ENCODE measurements at regions not wholly inside any gene's neighbourhood (a gene's known extent, or its start where the extent isn't known, plus 50 kb on each side); places are given as distances from the start of the nearest gene placed in this dataset.

DNA sequence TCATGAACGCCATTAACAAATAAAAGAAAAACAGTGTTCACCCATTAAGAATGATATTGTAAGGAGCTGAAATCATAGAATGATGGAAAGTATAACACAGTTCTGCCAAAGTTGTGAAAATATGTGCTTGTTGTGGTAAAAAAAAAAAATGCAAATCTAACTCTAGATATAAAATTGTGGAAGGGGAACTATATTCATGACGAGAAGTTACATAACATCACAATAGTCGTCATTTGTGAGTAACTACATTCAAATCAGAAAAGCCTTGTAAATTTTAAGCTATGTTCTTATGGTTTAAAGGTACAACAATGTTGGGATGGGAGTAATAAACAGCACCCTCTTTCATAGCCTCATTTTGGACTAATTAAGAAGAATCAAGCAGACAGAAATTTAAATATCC lies 57.6 kb upstream of the PRDM8 start:
- H3K4me3 ChIP-seq (ENCODE audit: low read depth, low read length), result no peak overlapping the region
- no peak for DNase-seq (ENCODE audit: low read depth)
- TF ChIP-seq, protein P1, sequence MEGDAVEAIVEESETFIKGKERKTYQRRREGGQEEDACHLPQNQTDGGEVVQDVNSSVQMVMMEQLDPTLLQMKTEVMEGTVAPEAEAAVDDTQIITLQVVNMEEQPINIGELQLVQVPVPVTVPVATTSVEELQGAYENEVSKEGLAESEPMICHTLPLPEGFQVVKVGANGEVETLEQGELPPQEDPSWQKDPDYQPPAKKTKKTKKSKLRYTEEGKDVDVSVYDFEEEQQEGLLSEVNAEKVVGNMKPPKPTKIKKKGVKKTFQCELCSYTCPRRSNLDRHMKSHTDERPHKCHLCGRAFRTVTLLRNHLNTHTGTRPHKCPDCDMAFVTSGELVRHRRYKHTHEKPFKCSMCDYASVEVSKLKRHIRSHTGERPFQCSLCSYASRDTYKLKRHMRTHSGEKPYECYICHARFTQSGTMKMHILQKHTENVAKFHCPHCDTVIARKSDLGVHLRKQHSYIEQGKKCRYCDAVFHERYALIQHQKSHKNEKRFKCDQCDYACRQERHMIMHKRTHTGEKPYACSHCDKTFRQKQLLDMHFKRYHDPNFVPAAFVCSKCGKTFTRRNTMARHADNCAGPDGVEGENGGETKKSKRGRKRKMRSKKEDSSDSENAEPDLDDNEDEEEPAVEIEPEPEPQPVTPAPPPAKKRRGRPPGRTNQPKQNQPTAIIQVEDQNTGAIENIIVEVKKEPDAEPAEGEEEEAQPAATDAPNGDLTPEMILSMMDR (IDR thresholded peaks at IDR 0.05; ENCODE audit: low read depth, low read length, missing control alignments), result no peak

GRCh38 chr4:80138551-80139538 lies 58.5 kb upstream of the PRDM8 start:
- H3K4me3 ChIP-seq (ENCODE audit: low read depth, low read length), result no peak overlapping the region
- TF ChIP-seq, protein P1 (IDR thresholded peaks at IDR 0.05; ENCODE audit: low read depth, low read length, missing control alignments), result no peak
- peak; percentile 24 for DNase-seq (ENCODE audit: low read depth)

DNA sequence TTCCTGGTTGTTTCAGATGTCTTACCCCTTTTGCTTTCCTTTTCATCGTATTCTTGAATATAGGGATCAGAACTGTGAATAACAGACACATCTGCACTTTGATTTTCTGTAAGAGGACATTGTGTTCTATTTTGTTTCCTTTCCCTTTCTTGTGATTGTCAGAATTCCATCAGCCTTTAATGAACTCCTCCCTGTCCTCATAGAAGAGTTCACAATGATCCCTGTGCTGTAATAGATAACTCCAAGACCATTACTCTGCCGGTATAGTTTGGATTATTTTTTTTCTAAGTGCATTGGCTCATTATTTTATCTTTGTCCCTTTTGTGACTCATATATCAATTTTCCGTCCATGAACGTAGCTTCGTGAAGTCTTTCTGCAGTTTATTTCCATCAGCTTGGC lies 59.7 kb upstream of the PRDM8 start:
- no peak for DNase-seq (ENCODE audit: low read depth)
- TF ChIP-seq, protein P1 (IDR thresholded peaks at IDR 0.05; ENCODE audit: low read depth, low read length, missing control alignments), result no peak
- no peak overlapping the region for H3K4me3 ChIP-seq (ENCODE audit: low read depth, low read length)

GRCh38 chr4:80136270-80136669 lies 61.0 kb upstream of the PRDM8 start:
- TF ChIP-seq, protein P1 (IDR thresholded peaks at IDR 0.05; ENCODE audit: low read depth, low read length, missing control alignments), result no peak
- H3K4me3 ChIP-seq (ENCODE audit: low read depth, low read length), result no peak overlapping the region
- no peak for DNase-seq (ENCODE audit: low read depth)

GRCh38 chr4:80135702-80136058 lies 61.6 kb upstream of the PRDM8 start:
- no peak for DNase-seq (ENCODE audit: low read depth)
- TF ChIP-seq, protein P1 (IDR thresholded peaks at IDR 0.05; ENCODE audit: low read depth, low read length, missing control alignments), result no peak
- no peak overlapping the region for H3K4me3 ChIP-seq (ENCODE audit: low read depth, low read length)

- H3K4me3 ChIP-seq (ENCODE audit: low read depth, low read length), result no peak overlapping the region
- TF ChIP-seq, protein P1 (IDR thresholded peaks at IDR 0.05; ENCODE audit: low read depth, low read length, missing control alignments), result no peak
- no peak for DNase-seq (ENCODE audit: low read depth)
Measured at GRCh38 chr4:80134936-80135701, 62.1 kb upstream of the ANTXR2 start.

Data from GM12864 (cell line).